Inflammatory macrophage (primary cell): ENCODE measurements at regions not wholly inside any gene's neighbourhood (a gene's known extent, or its start where the extent isn't known, plus 50 kb on each side); places are given as distances from the start of the nearest gene placed in this dataset.

ENCODE experiments used
- DNase-seq, 2 donors: peaks; one replicate each; pipeline ENCODE4 v3.0.0-alpha.2; 2020 to 2022

- no peak for DNase-seq
These were observed 369.6 kb upstream of the ADGRL2 start for GRCh38 chr1:81430955-81431623.

GRCh38 chr1:81430236-81430938 lies 370.3 kb upstream of the ADGRL2 start:
- no peak for DNase-seq

- DNase-seq = no peak
These were observed 371.7 kb upstream of the ADGRL2 start for GRCh38 chr1:81428998-81429397.

- DNase-seq = no peak
These were observed 375.9 kb upstream of the ADGRL2 start for GRCh38 chr1:81424816-81425215.

GRCh38 chr1:81424061-81424460 lies 376.7 kb upstream of the ADGRL2 start:
- DNase-seq = no peak

GRCh38 chr1:81420760-81421159 lies 380.0 kb upstream of the ADGRL2 start:
- DNase-seq = no peak

GRCh38 chr1:81414488-81415015 lies 386.2 kb upstream of the ADGRL2 start:
- peak; percentile 16 to 24 for DNase-seq

- no peak for DNase-seq
These were observed 387.8 kb upstream of the ADGRL2 start for GRCh38 chr1:81412954-81413353.

GRCh38 chr1:81410941-81411340 lies 389.8 kb upstream of the ADGRL2 start:
- DNase-seq = no peak

GRCh38 chr1:81410351-81410750 lies 390.4 kb upstream of the ADGRL2 start:
- no peak for DNase-seq

- DNase-seq = no peak
These were observed 390.9 kb upstream of the ADGRL2 start for GRCh38 chr1:81409780-81410274.

- no peak for DNase-seq
These were observed 391.5 kb upstream of the ADGRL2 start for GRCh38 chr1:81409262-81409661.

GRCh38 chr1:81408419-81408818 lies 392.3 kb upstream of the ADGRL2 start:
- no peak for DNase-seq

GRCh38 chr1:81407000-81407821 lies 393.5 kb upstream of the ADGRL2 start:
- no peak for DNase-seq

GRCh38 chr1:81406292-81406999 lies 394.3 kb upstream of the ADGRL2 start:
- no peak for DNase-seq

- DNase-seq = no peak
These were observed 402.7 kb upstream of the ADGRL2 start for GRCh38 chr1:81398041-81398440.

- no peak for DNase-seq
These were observed 408.1 kb upstream of the ADGRL2 start for GRCh38 chr1:81392526-81393226.

- DNase-seq = no peak
These were observed 409.5 kb upstream of the ADGRL2 start for GRCh38 chr1:81391125-81391828.

- no peak for DNase-seq
These were observed 412.3 kb upstream of the ADGRL2 start for GRCh38 chr1:81388435-81388834.

GRCh38 chr1:81387446-81387845 lies 413.3 kb upstream of the ADGRL2 start:
- DNase-seq = no peak

GRCh38 chr1:81382561-81382960 lies 418.2 kb upstream of the ADGRL2 start:
- no peak for DNase-seq
